ENCODE measurements at regions not wholly inside any gene's neighbourhood (a gene's known extent, or its start where the extent isn't known, plus 50 kb on each side); places are given as distances from the start of the nearest gene placed in this dataset.

DNA sequence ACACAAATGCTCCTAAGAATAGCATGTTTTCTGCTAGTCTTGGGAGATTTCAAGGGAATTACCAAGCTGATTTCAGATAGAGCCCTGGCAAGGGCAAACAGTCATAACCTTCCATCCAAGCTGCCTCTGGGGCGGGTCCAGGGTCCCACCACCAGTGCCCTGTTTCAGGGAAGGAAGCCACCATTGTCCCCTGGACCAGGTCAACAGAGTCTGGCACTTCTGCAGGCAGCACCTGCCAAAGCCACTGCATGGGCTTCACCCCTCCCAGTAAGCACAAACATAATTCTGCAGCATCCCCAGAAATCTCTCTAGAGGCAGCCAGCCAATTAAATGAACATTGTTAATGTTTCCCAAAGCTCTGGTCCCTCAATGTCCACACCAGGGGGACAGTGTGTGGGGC lies 143.0 kb downstream of the SALL1 start:
- no peak overlapping the region for H3K4me2 ChIP-seq (ENCODE audit: low read length)
- intact Hi-C loops (cut with micrococcal nuclease; ENCODE audit: unreplicated experiment) = no loop called here
- H3K79me2 ChIP-seq (ENCODE audit: insufficient read depth, low read depth, low read length) = no peaks in the 10 kb centered on the region
- no peaks in the 10 kb centered on the region for H4K20me1 ChIP-seq (ENCODE audit: insufficient read depth, low read length)
- H3K9me2 ChIP-seq (ENCODE audit: insufficient read depth, low read length) = no peaks in the 10 kb centered on the region
- H3K9me3 ChIP-seq (ENCODE audit: low read length) = no peaks in the 10 kb centered on the region
- ChIA-PET POLR2A (no interaction called here), CTCF (ENCODE audit: unreplicated experiment) (no interaction called here)
- no peaks in the 10 kb centered on the region for H3K4me1 ChIP-seq (ENCODE audit: insufficient read depth, low read length, poor library complexity, severe bottlenecking)
- H3K36me3 ChIP-seq (ENCODE audit: insufficient read depth, low read length) = no peaks in the 10 kb centered on the region
- no peak for DNase-seq (ENCODE audit: low spot score)
- no peak overlapping the region for H3K27ac ChIP-seq (ENCODE audit: low read depth, low read length, poor library complexity, severe bottlenecking)
- TF ChIP-seq, protein P1, sequence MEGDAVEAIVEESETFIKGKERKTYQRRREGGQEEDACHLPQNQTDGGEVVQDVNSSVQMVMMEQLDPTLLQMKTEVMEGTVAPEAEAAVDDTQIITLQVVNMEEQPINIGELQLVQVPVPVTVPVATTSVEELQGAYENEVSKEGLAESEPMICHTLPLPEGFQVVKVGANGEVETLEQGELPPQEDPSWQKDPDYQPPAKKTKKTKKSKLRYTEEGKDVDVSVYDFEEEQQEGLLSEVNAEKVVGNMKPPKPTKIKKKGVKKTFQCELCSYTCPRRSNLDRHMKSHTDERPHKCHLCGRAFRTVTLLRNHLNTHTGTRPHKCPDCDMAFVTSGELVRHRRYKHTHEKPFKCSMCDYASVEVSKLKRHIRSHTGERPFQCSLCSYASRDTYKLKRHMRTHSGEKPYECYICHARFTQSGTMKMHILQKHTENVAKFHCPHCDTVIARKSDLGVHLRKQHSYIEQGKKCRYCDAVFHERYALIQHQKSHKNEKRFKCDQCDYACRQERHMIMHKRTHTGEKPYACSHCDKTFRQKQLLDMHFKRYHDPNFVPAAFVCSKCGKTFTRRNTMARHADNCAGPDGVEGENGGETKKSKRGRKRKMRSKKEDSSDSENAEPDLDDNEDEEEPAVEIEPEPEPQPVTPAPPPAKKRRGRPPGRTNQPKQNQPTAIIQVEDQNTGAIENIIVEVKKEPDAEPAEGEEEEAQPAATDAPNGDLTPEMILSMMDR (conservative IDR thresholded peaks at IDR 0.05; ENCODE audit: low read length) = no peak
- no peak for TF ChIP-seq EZH2phosphoT487 (IDR thresholded peaks at IDR 0.05; ENCODE audit: borderline replicate concordance, low read depth, low read length)
- H2AFZ ChIP-seq (ENCODE audit: low read length) = no peak overlapping the region
- no TSS peak for BruUV-seq (replicated peaks)
- H3K4me3 ChIP-seq (ENCODE audit: low read depth, low read length, poor library complexity, severe bottlenecking) = no peak overlapping the region

DNA sequence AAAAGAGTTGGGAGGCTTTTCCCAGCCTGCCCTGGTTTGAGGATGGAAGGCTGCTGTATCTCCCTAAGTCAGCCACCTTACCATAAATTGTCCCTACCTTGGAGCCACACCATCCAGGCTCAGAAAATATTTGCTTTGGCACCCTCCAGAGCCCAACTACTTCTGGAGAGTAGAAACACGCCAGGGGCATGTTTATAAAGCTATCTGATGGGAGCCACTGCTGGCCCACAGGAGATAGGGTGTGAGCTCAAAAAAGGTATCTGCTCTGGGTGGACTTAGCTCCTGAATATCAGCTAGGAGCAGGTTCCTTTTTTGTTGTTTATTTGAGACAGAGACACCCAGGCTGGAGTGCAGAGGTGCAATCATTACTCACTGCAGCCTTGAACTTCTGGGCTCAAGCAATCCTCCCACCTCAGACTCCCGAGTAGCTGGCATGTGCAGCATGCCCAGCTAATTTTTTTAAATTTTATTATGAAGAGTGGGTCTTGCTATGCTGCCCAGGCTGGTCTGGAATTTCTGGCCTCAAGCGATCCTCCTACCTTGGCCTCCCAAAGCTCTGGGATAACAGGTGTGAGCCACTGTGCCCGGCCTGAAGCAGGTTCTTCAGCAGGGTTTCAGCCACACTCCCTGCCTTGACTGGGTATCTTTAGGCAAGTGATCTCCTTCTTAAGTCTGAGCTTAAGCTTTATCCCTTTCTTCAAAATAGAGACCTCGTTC lies 147.1 kb downstream of the SALL1 start:
- H3K4me2 ChIP-seq (ENCODE audit: low read length) = no peak overlapping the region
- no peaks in the 10 kb centered on the region for H3K36me3 ChIP-seq (ENCODE audit: insufficient read depth, low read length)
- intact Hi-C loops (cut with micrococcal nuclease; ENCODE audit: unreplicated experiment) = no loop called here
- DNase-seq (ENCODE audit: low spot score) = no peak
- no TSS peak for BruUV-seq (replicated peaks)
- no peak for TF ChIP-seq EZH2phosphoT487 (IDR thresholded peaks at IDR 0.05; ENCODE audit: borderline replicate concordance, low read depth, low read length)
- TF ChIP-seq, protein P1 (conservative IDR thresholded peaks at IDR 0.05; ENCODE audit: low read length) = no peak
- H2AFZ ChIP-seq (ENCODE audit: low read length) = no peak overlapping the region
- no peaks in the 10 kb centered on the region for H3K9me2 ChIP-seq (ENCODE audit: insufficient read depth, low read length)
- H4K20me1 ChIP-seq (ENCODE audit: insufficient read depth, low read length) = no peaks in the 10 kb centered on the region
- H3K9me3 ChIP-seq (ENCODE audit: low read length) = no peaks in the 10 kb centered on the region
- no peak overlapping the region for H3K4me3 ChIP-seq (ENCODE audit: low read depth, low read length, poor library complexity, severe bottlenecking)
- POLR2A ChIA-PET = no interaction called here
- CTCF ChIA-PET (ENCODE audit: unreplicated experiment) = no interaction called here
- no peak overlapping the region for H3K27ac ChIP-seq (ENCODE audit: low read depth, low read length, poor library complexity, severe bottlenecking)
- no peaks in the 10 kb centered on the region for H3K79me2 ChIP-seq (ENCODE audit: insufficient read depth, low read depth, low read length)
- no peaks in the 10 kb centered on the region for H3K4me1 ChIP-seq (ENCODE audit: insufficient read depth, low read length, poor library complexity, severe bottlenecking)

DNA sequence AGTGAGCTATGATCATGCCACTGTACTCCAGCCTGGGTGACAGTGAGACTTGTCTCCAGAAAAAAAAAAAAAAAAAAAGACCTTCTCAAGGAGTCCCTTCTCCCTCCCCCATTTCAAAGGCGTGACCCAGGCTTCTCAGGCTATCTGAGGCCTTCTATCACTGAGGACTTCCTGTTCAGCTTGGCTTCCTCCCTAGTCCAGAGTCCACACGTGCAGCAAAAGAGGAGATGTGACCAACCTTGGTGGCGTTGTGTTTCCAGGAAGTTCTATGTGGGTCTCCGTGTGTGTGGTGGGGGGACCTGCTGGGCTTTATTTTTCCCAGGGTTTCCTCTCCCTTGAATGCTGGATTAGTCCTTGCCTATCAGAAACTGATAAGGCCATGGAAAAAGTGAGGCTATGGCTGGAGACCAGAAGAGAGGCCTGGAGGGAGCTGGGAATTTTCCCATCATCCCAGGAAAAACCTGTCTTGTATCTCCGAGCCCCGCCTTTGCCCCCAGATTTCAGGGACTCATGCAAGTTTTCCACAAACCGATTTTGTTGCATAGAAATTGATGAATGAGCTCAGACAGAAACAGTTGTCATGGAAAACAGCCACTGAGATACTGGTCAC lies 148.1 kb downstream of the SALL1 start:
- BruUV-seq (replicated peaks) = no TSS peak
- Histone ChIP-seq H3K9me3 (ENCODE audit: low read length) (no peaks in the 10 kb centered on the region), H3K9me2 (ENCODE audit: insufficient read depth, low read length) (no peaks in the 10 kb centered on the region), H3K4me2 (ENCODE audit: low read length) (no peak overlapping the region), H3K36me3 (ENCODE audit: insufficient read depth, low read length) (no peaks in the 10 kb centered on the region), H3K4me3 (ENCODE audit: low read depth, low read length, poor library complexity, severe bottlenecking) (no peak overlapping the region), H3K27ac (ENCODE audit: low read depth, low read length, poor library complexity, severe bottlenecking) (no peak overlapping the region), H2AFZ (ENCODE audit: low read length) (no peak overlapping the region), H3K79me2 (ENCODE audit: insufficient read depth, low read depth, low read length) (no peaks in the 10 kb centered on the region), H3K4me1 (ENCODE audit: insufficient read depth, low read length, poor library complexity, severe bottlenecking) (peaks cover 4% of the 10 kb centered on the region), H4K20me1 (ENCODE audit: insufficient read depth, low read length) (no peaks in the 10 kb centered on the region)
- ChIA-PET CTCF (ENCODE audit: unreplicated experiment) (no interaction called here), POLR2A (no interaction called here)
- DNase-seq (ENCODE audit: low spot score) = no peak
- TF ChIP-seq, protein P1 (conservative IDR thresholded peaks at IDR 0.05; ENCODE audit: low read length) = no peak
- no peak for TF ChIP-seq EZH2phosphoT487 (IDR thresholded peaks at IDR 0.05; ENCODE audit: borderline replicate concordance, low read depth, low read length)
- intact Hi-C loops (cut with micrococcal nuclease; ENCODE audit: unreplicated experiment) = no loop called here
